GM12878 (cell line): ENCODE measurements at regions not wholly inside any gene's neighbourhood (a gene's known extent, or its start where the extent isn't known, plus 50 kb on each side); places are given as distances from the start of the nearest gene placed in this dataset.
A peak's percentile ranks its signal among the peaks of the same experiment; 100 is the strongest.

ENCODE experiments used
- ATAC-seq: fragments of 200-7000 bp; cut with Tn5 transposase; 3 replicates; pipeline ENCODE4 v1.9.1; 2020; ENCODE audit warnings: mild to moderate bottlenecking, moderate library complexity
- BruUV-seq: library from RNA; stranded (reverse); fragments of 400-500 nt; replicated peaks from 2 replicates; lab custom pipeline; 2021; lab: Mats Ljungman, UMichigan
- CTCF ChIA-PET: fragments of 300-600 bp; sonication (Branson Sonifier 250); formaldehyde crosslinking; extraction: SDS; loops from one replicate; lab custom pipeline; 2021; ENCODE audit warnings: inconsistent platforms; lab: Yijun Ruan, JAX
- POLR2A ChIA-PET: fragments of 350-600 bp; formaldehyde crosslinking; extraction: SDS; loops from one replicate; lab custom pipeline; 2021; ENCODE audit warnings: inconsistent platforms; lab: Charles Lee
- RAD21 ChIA-PET: fragments of 300-600 bp; sonication (Branson Sonifier 250); formaldehyde crosslinking; loops from one replicate; lab custom pipeline; 2023; ENCODE audit warnings: antibody characterized with exemption; ENCODE audit not compliant: unreplicated experiment; lab: Charles Lee
- SMC1A ChIA-PET: fragments of 300-600 bp; sonication (Branson Sonifier 250); formaldehyde crosslinking; loops from one replicate; lab custom pipeline; 2023; ENCODE audit not compliant: unreplicated experiment, uncharacterized antibody; lab: Charles Lee
- DNase-seq: peaks from one replicate; pipeline ENCODE4 v3.0.0-alpha.2; 2011; ENCODE audit warnings: low read depth, low spot score
- FAIRE-seq: peaks from 3 replicates; lab custom pipeline; 2011; peaks lifted over from hg19 to GRCh38; lab: Jason Lieb, UNC
- H2AFZ ChIP-seq: 2 replicates; pipeline ENCODE4 v1.6.0; 2011; ENCODE audit warnings: low read depth, low read length, control low read depth; ENCODE audit not compliant: control insufficient read depth
- H3K27ac ChIP-seq: 2 replicates; pipeline ENCODE4 v1.5.1; 2011; ENCODE audit warnings: control low read depth; ENCODE audit not compliant: control insufficient read depth, insufficient read depth
- H3K27me3 ChIP-seq, 2 experiments: replicated peaks in 1 of 2; 2 replicates each; pipeline versions ENCODE4 v1.6.0 to v1.6.1; 2011; ENCODE audit warnings: low read length in 1 of 2; ENCODE audit not compliant: control insufficient read depth in 2 of 2, insufficient read depth in 2 of 2
- H3K36me3 ChIP-seq, 2 experiments: 2 replicates each; pipeline ENCODE4 v1.5.1; 2011; ENCODE audit warnings: low read length in 1 of 2; ENCODE audit not compliant: control insufficient read depth in 2 of 2, insufficient read depth in 2 of 2
- H3K4me1 ChIP-seq: 2 replicates; pipeline ENCODE4 v1.6.1; 2011; ENCODE audit warnings: mild to moderate bottlenecking, low read length, moderate library complexity, mixed read lengths; ENCODE audit not compliant: control insufficient read depth, insufficient read depth
- H3K4me2 ChIP-seq: 2 replicates; pipeline ENCODE4 v1.6.0; 2011; ENCODE audit warnings: control low read depth; ENCODE audit not compliant: control insufficient read depth, insufficient read depth
- H3K4me3 ChIP-seq: fragments of 200-600 bp; sonication (generic); 2 replicates; pipeline ENCODE4 v1.5.1; 2016
- H3K79me2 ChIP-seq: 2 replicates; pipeline ENCODE4 v1.6.0; 2011; ENCODE audit warnings: low read length; ENCODE audit not compliant: control insufficient read depth, insufficient read depth
- H3K9ac ChIP-seq: 2 replicates; pipeline ENCODE4 v1.8.0; 2011; ENCODE audit warnings: low read length, control low read depth, mixed read lengths; ENCODE audit not compliant: control insufficient read depth, insufficient read depth
- H3K9me3 ChIP-seq: replicated peaks from 3 replicates; pipeline ENCODE4 v1.5.1; 2011; ENCODE audit warnings: mild to moderate bottlenecking, low read length; ENCODE audit not compliant: control insufficient read depth, insufficient read depth
- H4K20me1 ChIP-seq: 2 replicates; pipeline ENCODE4 v1.6.0; 2011; ENCODE audit not compliant: control insufficient read depth, insufficient read depth
- BCL11A ChIP-seq: IDR thresholded peaks from 2 replicates; pipeline ENCODE4 v1.6.1; 2011; ENCODE audit warnings: low read depth, low read length
- CBX5 ChIP-seq: sonication (generic); IDR thresholded peaks from 2 replicates; pipeline ENCODE4 v1.6.1; 2016; ENCODE audit warnings: low read depth, moderate library complexity, mild to moderate bottlenecking, inconsistent platforms
- CHD2 ChIP-seq: IDR thresholded peaks from 2 replicates; pipeline ENCODE4 v1.6.1; 2011; ENCODE audit warnings: low read depth, low read length, improper control_type of control experiment, borderline replicate concordance
- E2F8 ChIP-seq: fragments of 450-650 bp; IDR thresholded peaks from 2 replicates; pipeline ENCODE4 v1.6.1; 2018; ENCODE audit warnings: mild to moderate bottlenecking, low read depth, moderate library complexity; ENCODE audit not compliant: partially characterized antibody
- ELK1 ChIP-seq: IDR thresholded peaks from 2 replicates; pipeline ENCODE4 v1.6.1; 2012; ENCODE audit warnings: low read depth, low read length, improper control_type of control experiment
- ETV6 ChIP-seq, 2 experiments: fragments of 450-650 bp in 1 of 2; IDR thresholded peaks in 1 of 2; conservative IDR thresholded peaks in 1 of 2; 2 replicates each; pipeline ENCODE4 v1.6.1; 2014; ENCODE audit warnings: antibody characterized with exemption in 1 of 2, borderline replicate concordance in 1 of 2, low read depth in 1 of 2, mild to moderate bottlenecking in 1 of 2, moderate library complexity in 1 of 2
- IKZF1 ChIP-seq: fragments of 450-650 bp; conservative IDR thresholded peaks from 2 replicates; pipeline ENCODE4 v1.6.1; 2017; ENCODE audit warnings: antibody characterized with exemption, mild to moderate bottlenecking
- KAT2A ChIP-seq: conservative IDR thresholded peaks from 2 replicates; pipeline ENCODE4 v1.6.1; 2011; ENCODE audit warnings: low read depth, low read length; ENCODE audit not compliant: control insufficient read depth
- MEF2B ChIP-seq: fragments of 450-650 bp; IDR thresholded peaks from 2 replicates; pipeline ENCODE4 v1.6.1; 2018; ENCODE audit warnings: mild to moderate bottlenecking, moderate library complexity; ENCODE audit not compliant: partially characterized antibody, poor library complexity, severe bottlenecking
- POU2F2 ChIP-seq: IDR thresholded peaks from 3 replicates; pipeline ENCODE4 v1.6.1; 2011; ENCODE audit warnings: low read depth, mild to moderate bottlenecking, low read length, borderline replicate concordance
- ZBTB11 ChIP-seq: fragments of 450-650 bp; formaldehyde crosslinking; IDR thresholded peaks from 2 replicates; pipeline ENCODE4 v1.5.0; 2022; ENCODE audit warnings: mild to moderate bottlenecking, missing genetic modification characterization
- WGBS: methylation state at CpG from one replicate; pipeline ENCODE4 v1.1.6; 2016; ENCODE audit warnings: low lambda C conversion rate; ENCODE audit not compliant: insufficient replicate concordance, insufficient coverage; ENCODE audit errors: missing lambda C conversion rate; 5-methylcytosine and 5-hydroxymethylcytosine counted together
- in situ Hi-C: fragments of 300-500 bp; cut with MboI; formaldehyde crosslinking; loops from 9 replicates; pipeline ENCODE4 v1.14.3; 2018; ENCODE audit warnings: mixed read lengths
- intact Hi-C: fragments of 100-400 bp; cut with micrococcal nuclease; formaldehyde crosslinking; loops from one replicate; pipeline ENCODE4 v1.14.2; 2022; ENCODE audit not compliant: unreplicated experiment

GRCh38 chr14:42311876-42312275, 705.2 kb downstream of the LRFN5 start (continued):
- TF ChIP-seq E2F8 (no peak), POU2F2 (no peak), IKZF1 (no peak), KAT2A (no peak)
- TF ChIP-seq, all 136 proteins: peak for 0

- ChIA-PET SMC1A (no interaction called here), CTCF (no interaction called here), RAD21 (no interaction called here), POLR2A (no interaction called here)
- Histone ChIP-seq H3K27me3 (no peaks in the 10 kb centered on the region), H4K20me1 (no peaks in the 10 kb centered on the region), H2AFZ (no peak overlapping the region), H3K4me3 (no peak overlapping the region), H3K79me2 (no peaks in the 10 kb centered on the region), H3K9ac (no peak overlapping the region), H3K4me1 (no peaks in the 10 kb centered on the region), H3K36me3 (no peaks in the 10 kb centered on the region), H3K27ac (no peak overlapping the region), H3K9me3 (no peaks in the 10 kb centered on the region; the same call in 2 of the 3 replicates), H3K4me2 (no peak overlapping the region)
- no peak for DNase-seq
- ATAC-seq: no peak
- WGBS: 6% methylated on average over 5 of the region's 5 CpGs
- TF ChIP-seq ETV6 (conservative IDR thresholded peaks at IDR 0.05 in 1 of 2, IDR thresholded peaks at IDR 0.05 in 1 of 2; ENCODE audit: borderline replicate concordance in 1 of 2, low read depth in 1 of 2) (no peak), CBX5 (0 out of 2 replicates have a peak, but pooled peaks have one; percentile 34), BCL11A (no peak), MEF2B (no peak), ZBTB11 (CRISPR knock-in tag) (no peak), CHD2 (no peak), ELK1 (no peak)
- intact Hi-C loops: no loop called here
- no TSS peak for BruUV-seq
- FAIRE-seq: no peak
- in situ Hi-C loops: no loop called here
Observed at GRCh38 chr14:42307239-42307825, 700.7 kb downstream of the LRFN5 start.
